ENCODE measurements at regions not wholly inside any gene's neighbourhood (a gene's known extent, or its start where the extent isn't known, plus 50 kb on each side); places are given as distances from the start of the nearest gene placed in this dataset.
"Not testable (repeated sequence)": the region's sequence is repeated elsewhere in the genome, so short reads cannot be mapped to it uniquely, and the experiment has no call there.

DNA sequence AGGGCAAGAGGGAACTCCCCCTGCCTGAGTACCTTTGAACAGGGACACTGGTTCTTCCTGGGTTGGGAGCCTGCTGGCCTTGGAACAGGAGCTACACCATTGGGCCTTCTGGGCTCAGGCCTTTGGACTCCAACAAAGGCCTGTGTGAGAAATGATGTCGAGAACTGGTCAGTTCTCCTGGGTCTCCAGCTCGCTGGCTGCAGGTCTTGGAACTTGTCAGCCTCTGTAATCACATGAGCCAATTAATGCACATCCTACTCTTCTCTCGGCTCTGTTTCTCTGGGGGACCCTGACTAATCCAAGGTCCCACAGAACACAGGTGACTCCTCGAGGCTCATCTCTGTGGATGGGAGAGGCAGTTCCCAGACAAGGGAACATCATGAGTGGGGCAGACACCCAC is 104.7 kb upstream of the PLGLB2 start:
- DNase-seq (ENCODE audit: low read depth): not testable (repeated sequence)

DNA sequence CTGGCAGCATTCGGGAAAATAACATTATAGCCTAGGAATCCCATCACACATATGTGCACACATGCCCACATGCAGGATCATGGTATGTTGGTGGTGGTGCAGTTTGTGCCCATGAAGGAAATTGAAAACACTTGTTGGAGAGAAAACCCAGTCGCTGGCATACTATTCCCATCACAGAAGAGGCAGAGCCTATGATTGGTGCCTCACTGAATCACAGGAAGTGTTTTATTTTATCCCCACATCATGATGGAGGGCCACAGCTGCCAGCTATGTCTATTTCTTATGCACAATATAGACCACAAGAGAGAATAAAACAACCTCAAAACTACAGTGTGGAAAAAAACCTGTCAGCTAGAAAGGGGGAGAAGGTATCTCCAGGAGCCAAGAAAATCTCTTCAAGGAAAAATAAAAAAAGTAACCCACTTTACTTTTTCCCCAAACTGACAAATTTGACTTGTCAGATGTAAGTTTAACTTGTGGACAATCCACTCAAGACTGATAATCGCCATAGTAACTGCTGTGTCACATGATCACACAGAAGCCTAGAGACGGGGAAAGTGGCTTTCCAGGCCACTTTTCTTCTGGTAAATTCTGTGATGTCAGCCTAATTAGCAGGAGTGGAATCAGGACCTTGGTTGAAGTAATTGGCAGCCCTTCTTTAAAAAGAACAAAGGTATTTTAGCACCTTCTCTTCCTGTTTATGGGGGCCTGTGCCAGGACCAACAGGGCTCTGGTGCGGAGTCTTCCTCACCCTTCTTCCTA is 100.0 kb upstream of the PLGLB2 start:
- not testable (repeated sequence) for DNase-seq (ENCODE audit: low read depth)

DNA sequence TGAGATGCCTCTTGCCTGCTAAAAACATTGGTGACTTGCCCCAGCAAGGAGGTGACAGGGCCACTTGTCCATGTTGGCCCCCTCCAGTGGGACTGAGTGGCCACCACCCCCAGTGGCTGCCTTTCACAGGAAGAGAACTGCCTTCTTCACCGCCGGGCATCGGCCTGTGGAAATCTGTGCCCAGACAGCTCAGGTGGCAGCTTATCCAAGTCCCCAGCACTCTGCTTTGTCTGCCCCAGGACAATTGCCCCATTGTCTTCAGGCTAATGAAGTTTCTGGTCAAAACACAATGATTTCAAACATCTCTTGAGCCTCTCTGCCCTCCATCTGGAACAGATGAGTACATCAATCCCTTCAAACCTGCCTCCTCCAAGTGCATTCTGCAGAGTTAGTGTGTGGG is 99.1 kb upstream of the PLGLB2 start:
- not testable (repeated sequence) for DNase-seq (ENCODE audit: low read depth)

DNA sequence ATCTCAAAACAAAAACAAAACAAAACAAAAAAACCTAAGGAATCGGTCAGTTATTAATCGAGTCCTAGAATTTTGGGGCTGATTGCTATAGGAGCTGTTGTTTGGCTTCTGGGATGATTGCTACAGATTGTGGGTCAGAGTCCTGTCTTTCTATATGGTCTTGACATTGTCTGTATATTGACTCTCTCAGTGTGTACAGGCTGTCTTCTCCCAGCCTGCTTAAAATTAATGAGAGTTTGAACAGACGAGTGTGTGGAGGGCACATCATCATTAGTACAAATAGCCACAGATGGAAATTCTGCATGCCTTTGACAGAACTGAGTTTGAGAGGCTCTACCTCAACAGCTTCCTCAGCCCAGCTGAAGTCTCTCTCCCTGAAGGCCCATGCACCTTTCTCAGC is 98.0 kb upstream of the PLGLB2 start:
- DNase-seq (ENCODE audit: low read depth): not testable (repeated sequence)

DNA sequence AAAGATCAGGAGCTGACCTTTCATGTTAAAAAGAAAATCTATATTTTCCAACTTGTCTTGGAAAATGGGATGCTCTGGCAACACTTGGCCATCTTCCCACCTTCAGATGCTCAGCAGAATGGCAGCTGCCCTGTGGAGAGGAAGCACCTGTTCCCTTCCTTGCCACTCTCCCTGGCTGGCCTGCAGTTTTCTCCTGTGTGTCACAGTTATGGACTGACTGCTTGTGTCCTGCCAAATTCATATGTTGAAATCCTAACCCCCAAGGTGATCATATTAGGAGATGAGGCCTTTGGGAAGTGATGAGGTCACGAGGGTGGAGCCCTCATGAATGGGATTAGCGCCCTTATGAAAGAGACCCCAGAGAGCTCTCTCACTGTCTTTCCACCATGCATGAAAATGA is 97.0 kb upstream of the PLGLB2 start:
- not testable (repeated sequence) for DNase-seq (ENCODE audit: low read depth)

DNA sequence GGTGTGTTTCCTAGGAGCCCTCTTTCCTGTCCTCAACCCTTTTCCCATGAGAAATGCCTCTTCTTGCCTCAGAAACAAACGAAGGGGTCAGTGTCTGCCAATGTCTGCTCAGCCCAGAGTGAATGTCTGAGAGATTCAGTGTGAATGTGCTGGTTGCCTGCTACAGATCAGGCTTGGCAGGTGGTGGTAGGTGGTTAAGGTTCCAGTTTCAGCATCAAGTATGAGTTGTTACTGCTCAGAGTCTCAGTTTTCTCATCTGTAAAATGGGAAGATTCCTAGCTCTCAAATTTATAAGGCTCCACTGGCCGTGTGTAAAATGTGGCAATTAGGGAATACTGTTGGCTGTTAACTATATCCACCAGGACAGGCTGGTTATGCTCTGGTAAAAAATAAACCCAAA is 96.3 kb upstream of the PLGLB2 start:
- not testable (repeated sequence) for DNase-seq (ENCODE audit: low read depth)

DNA sequence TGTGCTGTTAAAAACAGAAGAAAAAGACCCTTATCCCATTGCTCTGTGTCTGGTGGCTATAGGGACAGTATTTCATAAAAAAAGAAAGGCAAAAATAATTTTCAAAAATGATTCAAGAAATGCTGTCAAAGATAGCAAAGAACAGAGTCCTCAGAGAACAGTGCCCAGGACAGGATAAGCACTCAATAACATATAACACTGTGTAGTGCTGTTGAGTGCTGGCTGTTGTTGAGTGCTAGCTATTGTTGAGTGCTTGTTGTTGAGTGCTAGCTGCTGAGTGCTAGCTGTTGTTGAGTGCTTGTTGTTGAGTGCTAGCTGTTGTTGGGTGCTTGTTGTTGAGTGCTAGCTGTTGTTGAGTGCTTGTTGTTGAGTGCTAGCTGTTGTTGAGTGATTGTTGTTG is 94.5 kb upstream of the PLGLB2 start:
- DNase-seq (ENCODE audit: low read depth): not testable (repeated sequence)

DNA sequence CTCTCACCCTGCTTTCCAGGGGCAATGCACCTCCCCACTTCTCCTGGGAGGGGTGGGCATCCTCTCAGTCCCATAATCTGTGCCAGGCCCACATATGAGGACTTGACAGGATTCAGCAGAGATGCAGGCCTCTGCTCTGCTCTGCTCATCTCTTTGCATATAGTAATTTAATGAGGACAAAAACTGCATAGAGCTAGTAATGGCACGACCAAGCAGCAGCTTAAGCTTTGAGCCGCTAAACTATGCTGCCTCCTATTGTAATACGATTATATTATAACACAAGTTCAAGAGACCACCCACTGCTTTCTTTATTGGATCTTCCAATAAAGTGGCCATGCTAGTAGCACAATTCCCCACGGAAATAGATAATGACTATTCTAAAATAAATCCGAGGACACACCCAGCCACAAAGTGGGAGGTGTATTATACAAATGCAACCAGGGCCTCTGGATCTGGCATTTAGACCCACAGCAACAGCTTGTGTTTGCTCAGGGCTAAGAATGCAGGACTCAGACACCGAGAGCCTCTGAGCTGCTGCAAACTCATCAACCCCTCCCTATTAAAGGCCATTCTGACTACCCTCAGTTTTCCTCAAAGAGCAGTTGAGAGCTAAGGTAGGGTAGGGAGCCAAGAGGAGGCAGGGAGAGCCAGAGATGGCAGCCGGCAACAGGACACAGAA is 93.6 kb upstream of the PLGLB2 start:
- not testable (repeated sequence) for DNase-seq (ENCODE audit: low read depth)

DNA sequence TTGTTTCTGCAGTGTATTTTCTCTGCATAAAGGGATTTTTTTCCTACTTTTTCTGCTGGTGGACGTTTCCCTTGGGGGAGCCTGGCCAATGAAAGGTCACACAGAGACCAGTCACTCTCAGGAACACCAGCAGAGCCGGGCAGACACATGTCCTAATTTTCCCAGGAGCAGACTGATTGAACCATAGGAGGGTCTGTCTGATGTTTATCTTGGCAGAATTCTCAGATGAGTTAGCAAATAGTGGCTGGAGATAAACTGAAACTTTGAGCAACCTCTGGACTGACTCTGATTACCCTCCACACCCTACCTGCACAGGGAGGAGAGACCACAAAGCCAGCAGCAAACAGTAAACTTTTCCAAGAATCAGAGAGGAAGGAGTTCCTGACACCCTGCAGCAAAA is 90.0 kb upstream of the PLGLB2 start:
- not testable (repeated sequence) for DNase-seq (ENCODE audit: low read depth)

DNA sequence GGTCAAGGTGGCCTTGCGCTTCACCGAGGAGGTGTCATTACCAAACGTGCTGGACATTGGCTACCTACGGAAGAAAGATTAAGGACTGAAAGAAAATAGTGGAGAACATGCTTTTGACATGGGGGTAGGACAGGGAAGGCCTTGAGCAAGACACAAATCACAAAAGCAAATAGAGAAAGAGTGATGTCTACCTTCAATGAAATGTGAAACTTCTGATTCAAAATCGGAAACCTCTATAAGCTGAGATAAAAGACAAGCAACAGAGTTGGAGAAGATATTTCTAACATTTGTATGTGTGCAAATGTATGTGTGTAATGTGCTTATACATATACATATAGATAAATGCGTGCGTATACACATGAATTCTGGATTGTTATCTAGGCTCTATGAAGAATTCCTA is 89.5 kb upstream of the PLGLB2 start:
- not testable (repeated sequence) for DNase-seq (ENCODE audit: low read depth)

DNA sequence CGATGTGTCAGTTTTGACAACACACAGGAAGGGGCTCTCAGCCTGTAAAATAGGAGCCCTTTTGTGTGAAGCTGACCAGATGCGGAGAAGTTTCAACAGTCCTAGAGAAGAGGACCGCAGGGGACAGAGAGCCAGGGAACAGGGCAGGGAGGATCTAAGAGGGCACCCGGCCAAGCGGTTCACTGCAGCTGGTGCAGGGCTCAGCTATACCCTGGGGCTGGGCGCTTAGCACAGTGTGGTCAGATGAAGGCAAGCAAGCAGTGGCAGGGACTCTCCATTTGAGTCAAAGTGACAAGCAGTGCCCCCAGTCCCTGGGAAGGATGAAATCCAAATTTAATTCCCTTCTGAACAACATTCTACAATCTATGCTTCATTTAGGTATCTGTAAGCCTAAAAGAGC is 88.9 kb upstream of the PLGLB2 start:
- not testable (repeated sequence) for DNase-seq (ENCODE audit: low read depth)

DNA sequence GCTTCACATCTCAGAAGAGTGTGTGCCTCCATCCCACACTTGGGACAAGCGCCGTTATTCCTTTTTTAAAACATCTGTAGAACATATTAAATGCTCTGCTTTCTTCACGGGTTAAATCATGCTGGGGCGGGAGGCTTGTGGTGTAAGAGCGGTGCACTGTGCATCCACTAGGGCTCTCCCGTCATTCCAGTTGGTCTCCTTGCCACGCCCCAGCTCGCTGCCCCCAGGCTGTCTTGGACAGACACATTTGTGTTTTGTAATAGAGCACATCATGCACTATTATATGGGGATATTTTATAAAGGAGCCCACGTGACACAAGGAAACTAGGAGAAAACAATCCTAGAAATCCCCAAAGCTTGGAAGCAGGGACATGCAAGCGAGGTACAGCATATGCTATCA is 87.7 kb upstream of the PLGLB2 start:
- DNase-seq (ENCODE audit: low read depth): not testable (repeated sequence)

DNA sequence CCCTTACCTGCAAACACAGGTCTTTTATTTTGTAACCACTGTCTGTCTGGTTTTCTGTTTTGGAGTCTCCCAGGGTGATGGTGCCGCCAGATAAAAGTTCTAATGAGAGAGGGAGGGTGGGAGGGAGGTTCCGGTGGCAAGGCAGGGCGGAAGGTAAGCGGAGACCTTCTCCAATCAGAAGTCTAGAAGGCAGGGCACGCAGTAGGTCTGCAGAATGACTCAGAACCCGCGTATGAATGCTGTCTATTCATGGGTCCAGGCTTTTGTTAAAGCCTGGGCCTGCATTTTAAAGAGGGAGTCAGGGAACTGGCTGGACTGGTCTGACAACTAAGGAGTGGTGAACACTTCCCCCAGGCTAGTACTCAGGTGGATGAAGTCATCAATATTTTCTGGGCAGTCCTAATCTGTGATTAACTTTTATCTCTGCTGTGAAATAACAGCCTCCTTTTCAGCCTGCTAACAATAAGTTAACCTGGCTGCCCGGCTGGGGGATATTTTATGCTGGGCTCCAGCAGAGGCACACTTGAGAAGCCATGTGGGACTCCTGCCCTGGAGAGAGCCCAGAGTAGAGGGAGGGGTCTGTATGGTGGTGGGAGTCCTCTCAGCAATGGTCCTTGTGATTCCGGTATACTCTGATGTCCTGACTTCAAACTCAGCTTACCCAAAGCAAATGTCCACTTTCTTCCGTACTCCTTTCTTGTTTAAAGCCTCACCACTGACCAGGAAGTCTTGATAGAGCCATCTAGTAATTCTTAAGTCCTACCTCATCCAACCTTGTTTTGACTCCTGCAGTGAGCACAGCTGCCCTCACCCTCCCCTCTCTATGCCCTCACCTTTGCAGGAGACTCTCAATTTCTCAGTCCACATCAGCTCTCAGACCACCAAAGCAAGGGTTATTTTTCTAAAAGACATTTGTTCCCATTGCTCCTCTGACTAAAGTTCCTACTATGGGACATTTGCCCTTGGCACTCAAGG is 85.3 kb upstream of the PLGLB2 start:
- DNase-seq (ENCODE audit: low read depth): not testable (repeated sequence)

DNA sequence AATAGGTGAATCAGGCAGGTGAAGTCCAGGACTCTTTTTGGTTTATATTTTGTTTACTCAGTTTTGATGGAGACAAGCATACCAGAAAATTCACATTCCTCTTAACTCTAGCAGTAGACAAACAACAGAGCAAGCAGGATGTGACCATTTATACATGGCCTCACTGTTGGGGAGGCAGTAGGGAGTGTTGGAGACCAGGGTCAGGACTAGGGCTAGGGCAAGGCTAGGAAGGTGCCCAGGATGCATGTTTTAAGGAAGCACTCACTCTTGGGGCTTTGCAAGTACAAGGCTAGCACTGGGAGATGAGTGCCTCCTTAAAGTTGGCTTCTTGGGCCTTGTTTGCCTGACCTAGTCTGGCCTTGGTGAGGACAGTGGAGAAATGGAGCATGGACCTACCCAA is 84.5 kb upstream of the PLGLB2 start:
- DNase-seq (ENCODE audit: low read depth): not testable (repeated sequence)

DNA sequence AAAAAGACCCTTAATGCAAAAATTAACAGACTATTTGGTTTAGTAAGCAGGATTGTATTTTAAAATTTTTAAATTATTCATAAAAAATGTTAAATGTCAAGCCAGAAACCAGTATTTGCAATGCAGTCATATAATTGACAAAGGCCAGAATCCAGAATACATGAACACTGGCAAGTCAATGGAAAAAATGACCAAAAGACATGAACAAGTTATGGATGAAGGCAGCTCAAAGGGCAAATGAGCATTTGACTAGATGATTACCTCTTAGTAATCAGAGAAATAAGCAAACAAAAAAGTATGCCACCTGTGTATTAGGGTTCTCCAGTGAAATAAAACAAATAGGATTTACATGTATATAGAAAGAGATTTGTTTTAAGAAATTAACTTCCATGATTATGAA is 80.9 kb upstream of the PLGLB2 start:
- not testable (repeated sequence) for DNase-seq (ENCODE audit: low read depth)

DNA sequence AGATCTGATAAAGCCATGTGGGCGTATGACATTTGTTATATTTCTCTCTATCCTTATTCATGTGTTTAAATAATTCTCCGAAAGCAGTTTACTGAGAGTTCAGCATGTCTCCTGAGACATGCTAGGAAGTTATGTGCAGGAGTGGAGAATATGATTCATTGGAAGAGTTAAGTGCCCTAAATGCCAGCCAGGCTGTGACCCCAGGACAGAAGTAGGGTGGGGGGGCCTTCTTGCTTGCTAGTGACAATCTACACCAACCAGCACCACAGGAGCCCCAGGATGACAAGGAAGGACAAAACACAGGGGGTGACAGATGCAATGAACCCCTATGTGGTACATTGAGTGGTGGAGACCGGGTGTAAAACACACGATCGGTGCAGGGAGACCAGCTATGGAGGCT is 79.5 kb upstream of the PLGLB2 start:
- not testable (repeated sequence) for DNase-seq (ENCODE audit: low read depth)

DNA sequence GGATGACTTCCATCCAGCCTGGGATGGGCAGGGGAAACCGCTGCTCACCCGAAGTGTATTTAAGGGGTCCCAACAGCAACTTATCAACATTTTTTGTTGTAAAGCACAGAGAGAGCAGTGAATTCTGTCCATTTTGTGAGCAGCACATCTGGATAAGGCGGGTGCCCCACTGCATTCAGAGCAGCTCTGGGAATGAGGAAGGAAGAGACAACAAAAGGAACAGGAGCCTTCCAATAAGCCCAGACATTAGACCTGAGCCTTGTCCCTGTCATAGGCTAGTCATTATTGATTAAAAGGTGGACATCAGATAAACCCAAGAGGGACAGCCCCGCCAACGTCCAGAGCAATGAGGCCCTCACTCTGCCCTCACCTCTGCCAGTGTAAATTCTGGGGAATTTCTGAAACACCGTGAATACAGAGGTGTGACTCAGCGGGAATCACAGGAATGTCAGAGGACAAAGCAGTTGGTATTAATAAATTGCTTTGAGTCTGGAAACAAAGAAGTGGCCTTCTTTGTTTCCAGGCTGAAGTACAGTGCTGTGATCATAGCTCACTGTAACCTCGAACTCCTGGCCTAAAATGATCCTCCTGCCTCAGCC is 78.2 kb upstream of the PLGLB2 start:
- not testable (repeated sequence) for DNase-seq (ENCODE audit: low read depth)

DNA sequence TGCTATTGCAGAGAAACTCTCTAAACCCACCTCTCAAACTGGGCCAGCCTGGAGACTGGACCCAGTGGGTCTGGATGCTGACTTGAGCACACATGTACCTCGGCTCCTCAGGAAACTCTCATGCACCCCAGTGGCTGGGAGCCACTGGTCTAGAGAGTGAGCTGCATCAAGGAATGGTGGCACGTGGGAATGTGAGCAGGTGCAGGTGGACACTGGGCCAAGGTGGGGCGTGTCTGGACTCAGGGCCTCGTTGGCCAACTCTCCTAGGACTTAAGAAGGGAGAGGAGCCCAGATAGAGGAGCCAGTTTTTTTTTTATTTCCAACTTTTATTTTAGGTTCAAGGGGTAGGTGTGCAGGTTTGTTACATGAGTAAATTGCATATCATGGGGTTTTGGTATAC is 75.5 kb upstream of the PLGLB2 start:
- not testable (repeated sequence) for DNase-seq (ENCODE audit: low read depth)

DNA sequence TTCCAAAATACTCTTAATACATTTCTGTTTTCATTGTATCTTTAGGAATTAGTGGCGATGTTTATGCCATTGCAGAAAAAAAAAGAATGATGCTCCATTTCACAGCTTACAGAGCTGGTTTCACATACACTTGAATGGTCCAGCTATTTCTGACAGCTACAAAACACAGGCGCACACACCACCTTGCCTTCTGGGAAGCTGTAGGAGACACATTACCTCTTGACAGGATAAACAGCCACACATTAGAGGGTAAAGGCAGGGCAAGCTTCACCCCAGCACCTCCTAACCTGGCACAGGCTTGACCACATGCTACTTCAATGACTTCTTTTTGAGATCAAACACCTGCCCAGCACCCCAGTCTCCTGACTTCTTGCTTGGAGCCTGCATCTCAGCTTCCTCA is 73.2 kb upstream of the PLGLB2 start:
- DNase-seq (ENCODE audit: low read depth): not testable (repeated sequence)

DNA sequence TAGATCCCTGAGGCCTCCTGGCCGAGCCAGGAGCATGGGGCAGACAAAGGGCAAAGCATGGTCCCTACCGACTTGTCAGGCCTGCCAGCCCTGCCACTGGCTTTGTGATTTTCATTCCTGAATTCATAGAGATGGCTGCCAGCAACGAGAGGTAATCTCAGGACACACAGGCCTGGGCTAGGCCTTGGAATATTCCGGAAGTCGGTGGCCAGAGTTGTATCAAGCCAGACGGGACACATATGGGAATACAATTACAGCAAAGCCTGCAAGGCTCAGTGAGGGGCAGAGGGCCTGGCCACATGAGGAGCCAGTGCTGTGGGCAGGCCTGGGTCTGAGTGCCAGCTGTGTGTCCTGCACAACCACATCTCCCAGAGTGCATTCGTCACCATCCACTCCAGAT is 72.4 kb upstream of the PLGLB2 start:
- not testable (repeated sequence) for DNase-seq (ENCODE audit: low read depth)

DNA sequence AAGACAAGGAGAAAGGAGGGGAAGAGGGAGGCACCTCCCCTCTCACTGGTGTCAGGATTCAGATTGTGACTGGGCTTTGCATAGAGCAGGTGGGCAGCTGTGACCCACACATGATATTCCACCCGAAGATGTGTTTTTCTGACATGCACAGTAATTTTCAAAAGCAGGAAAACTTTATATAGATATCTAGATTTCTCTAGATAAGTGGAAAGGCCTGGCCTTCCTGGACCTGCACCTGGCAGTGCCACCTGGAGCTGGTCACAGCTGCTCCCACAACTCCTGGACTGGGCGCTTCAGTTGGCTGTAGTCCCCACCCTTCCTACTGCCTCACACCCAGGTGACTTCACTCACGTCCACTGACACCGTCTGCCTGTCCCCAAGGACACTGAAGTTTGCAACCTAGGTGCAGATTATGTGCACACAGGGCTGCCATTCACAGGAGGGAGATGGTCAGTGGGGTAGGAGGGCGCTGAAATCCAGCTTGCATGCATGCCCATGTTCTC is 70.4 kb upstream of the PLGLB2 start:
- DNase-seq (ENCODE audit: low read depth): not testable (repeated sequence)

DNA sequence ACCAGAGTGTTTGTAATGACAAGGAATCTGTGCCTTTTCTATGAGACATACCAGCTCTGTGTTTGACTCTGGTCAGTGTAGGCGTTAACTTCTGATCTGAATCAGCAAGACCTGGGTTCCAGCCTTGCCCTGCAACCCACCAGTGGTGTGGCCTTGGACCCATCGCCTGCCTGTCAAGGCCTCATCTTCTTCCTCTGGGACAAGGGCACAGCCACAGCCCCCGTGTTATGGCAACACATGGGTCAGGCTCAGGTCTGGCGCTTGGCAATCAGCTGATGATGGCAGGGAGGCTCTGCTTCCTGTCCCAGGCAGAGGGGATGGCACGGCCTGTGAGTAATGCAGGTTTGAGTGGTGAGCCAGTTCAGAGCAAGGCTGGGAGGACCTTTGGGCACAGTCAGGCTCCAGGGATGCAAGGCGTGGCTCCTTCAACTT is 69.1 kb upstream of the PLGLB2 start:
- not testable (repeated sequence) for DNase-seq (ENCODE audit: low read depth)
